ENCODE measurements at regions not wholly inside any gene's neighbourhood (a gene's known extent, or its start where the extent isn't known, plus 50 kb on each side); places are given as distances from the start of the nearest gene placed in this dataset.

- Histone ChIP-seq H3K9me3 (ENCODE audit: control insufficient read depth, insufficient read depth, low read depth, low read length) (no peaks in the 10 kb centered on the region), H3K27me3 (ENCODE audit: control insufficient read depth, insufficient read depth, low read length) (no peaks in the 10 kb centered on the region), H3K4me1 (ENCODE audit: control insufficient read depth, insufficient read depth, low read length) (no peaks in the 10 kb centered on the region), H3K4me3 (ENCODE audit: low read depth in 2 of 2, low read length in 2 of 2) (no peak overlapping the region), H3K27ac (ENCODE audit: low read length) (no peak overlapping the region), H3K36me3 (ENCODE audit: control insufficient read depth, insufficient read depth, low read length) (no peaks in the 10 kb centered on the region)
- intact Hi-C loops (cut with micrococcal nuclease; ENCODE audit: unreplicated experiment) (no loop called here), in situ Hi-C loops (cut with HindIII; ENCODE audit: low pct_unique_long_range_greater_than_20kb, low sequenced_read_pairs) (no loop called here)
- ChIA-PET CTCF (no interaction called here), POLR2A (interaction anchor here (0.6 kb wide), 1 partner anchor 811 kb away, joined by 3 read pairs; no protein-coding TSS in a partner anchor)
- TF ChIP-seq REST (IDR thresholded peaks at IDR 0.05; ENCODE audit: insufficient read depth in 1 of 2, low read depth in 2 of 2, low read length in 1 of 2), result no peak
- no peak for TF ChIP-seq POLR2AphosphoS5 (IDR thresholded peaks at IDR 0.05; ENCODE audit: low read depth, low read length)
- no peak for TF ChIP-seq CTCF (IDR thresholded peaks at IDR 0.05)
- no peak for TF ChIP-seq TCF7L2 (IDR thresholded peaks at IDR 0.05; ENCODE audit: low read depth, low read length)
- TF ChIP-seq SIN3A (IDR thresholded peaks at IDR 0.05; ENCODE audit: borderline replicate concordance, insufficient read depth, low read depth, low read length), result no peak
- no peak for ATAC-seq
- DNase-seq (ENCODE audit: low read depth, low spot score), result no peak
- BruUV-seq (replicated peaks), result no TSS peak
Measured at GRCh38 chr5:82789095-82789494, 288.1 kb downstream of the TMEM167A start.

- no peaks in the 10 kb centered on the region for H3K27me3 ChIP-seq (ENCODE audit: control insufficient read depth, insufficient read depth, low read length)
- BruUV-seq (replicated peaks), result no TSS peak
- H3K9me3 ChIP-seq (ENCODE audit: control insufficient read depth, insufficient read depth, low read depth, low read length), result no peaks in the 10 kb centered on the region
- in situ Hi-C loops (cut with HindIII; ENCODE audit: low pct_unique_long_range_greater_than_20kb, low sequenced_read_pairs) (no loop called here), intact Hi-C loops (cut with micrococcal nuclease; ENCODE audit: unreplicated experiment) (no loop called here)
- H3K27ac ChIP-seq (ENCODE audit: low read length), result no peak overlapping the region
- no peaks in the 10 kb centered on the region for H3K4me1 ChIP-seq (ENCODE audit: control insufficient read depth, insufficient read depth, low read length)
- TF ChIP-seq POLR2AphosphoS5 (IDR thresholded peaks at IDR 0.05; ENCODE audit: low read depth, low read length), result no peak
- no peak for TF ChIP-seq TCF7L2 (IDR thresholded peaks at IDR 0.05; ENCODE audit: low read depth, low read length)
- TF ChIP-seq REST (IDR thresholded peaks at IDR 0.05; ENCODE audit: insufficient read depth in 1 of 2, low read depth in 2 of 2, low read length in 1 of 2), result no peak
- no peak for TF ChIP-seq SIN3A (IDR thresholded peaks at IDR 0.05; ENCODE audit: borderline replicate concordance, insufficient read depth, low read depth, low read length)
- TF ChIP-seq CTCF (IDR thresholded peaks at IDR 0.05), result no peak
- no peak for DNase-seq (ENCODE audit: low read depth, low spot score)
- no peaks in the 10 kb centered on the region for H3K36me3 ChIP-seq (ENCODE audit: control insufficient read depth, insufficient read depth, low read length)
- ATAC-seq, result no peak
- H3K4me3 ChIP-seq (ENCODE audit: low read depth in 2 of 2, low read length in 2 of 2), result no peak overlapping the region
- CTCF ChIA-PET, result no interaction called here
- POLR2A ChIA-PET, result no interaction called here
Measured at GRCh38 chr5:82786748-82787147, 290.4 kb downstream of the TMEM167A start.
